ENCODE measurements at regions not wholly inside any gene's neighbourhood (a gene's known extent, or its start where the extent isn't known, plus 50 kb on each side); places are given as distances from the start of the nearest gene placed in this dataset.

- TF ChIP-seq CTCF (IDR thresholded peaks at IDR 0.05; ENCODE audit: low read depth, low read length) = no peak
- ChIA-PET POLR2A (no interaction called here), CTCF (interaction anchor here (1.1 kb wide), 1 partner anchor 25 kb away, joined by 4 read pairs; no protein-coding TSS in a partner anchor)
- Histone ChIP-seq H3K27me3 (ENCODE audit: control insufficient read depth, insufficient read depth, low read length) (no peaks in the 10 kb centered on the region), H3K9me3 (ENCODE audit: control insufficient read depth, insufficient read depth, low read length) (no peaks in the 10 kb centered on the region; the same call in 1 of the 2 replicates), H3K27ac (ENCODE audit: low read depth, low read length) (no peak overlapping the region), H3K4me3 (ENCODE audit: low read depth, low read length) (no peak overlapping the region)
- DNase-seq (ENCODE audit: low read depth, low spot score) = no peak
Measured at GRCh38 chr4:184957446-184958115, 60.7 kb upstream of the HELT start.

GRCh38 chr4:184958127-184958922 lies 60.0 kb upstream of the HELT start:
- H3K27ac ChIP-seq (ENCODE audit: low read depth, low read length) = no peak overlapping the region
- H3K27me3 ChIP-seq (ENCODE audit: control insufficient read depth, insufficient read depth, low read length) = no peaks in the 10 kb centered on the region
- no peak for TF ChIP-seq CTCF (IDR thresholded peaks at IDR 0.05; ENCODE audit: low read depth, low read length)
- CTCF ChIA-PET = interaction anchor here (1.1 kb wide), 1 partner anchor 24 kb away, joined by 4 read pairs; no protein-coding TSS in a partner anchor
- no peak for DNase-seq (ENCODE audit: low read depth, low spot score)
- POLR2A ChIA-PET = no interaction called here
- no peak overlapping the region for H3K4me3 ChIP-seq (ENCODE audit: low read depth, low read length)
- H3K9me3 ChIP-seq (ENCODE audit: control insufficient read depth, insufficient read depth, low read length) = no peaks in the 10 kb centered on the region; the same call in 1 of the 2 replicates

- no peaks in the 10 kb centered on the region for H3K27me3 ChIP-seq (ENCODE audit: control insufficient read depth, insufficient read depth, low read length)
- no peak for TF ChIP-seq CTCF (IDR thresholded peaks at IDR 0.05; ENCODE audit: low read depth, low read length)
- CTCF ChIA-PET = interaction anchor here (1.1 kb wide), 1 partner anchor 24 kb away, joined by 4 read pairs; no protein-coding TSS in a partner anchor
- POLR2A ChIA-PET = no interaction called here
- DNase-seq (ENCODE audit: low read depth, low spot score) = no peak
- no peak overlapping the region for H3K4me3 ChIP-seq (ENCODE audit: low read depth, low read length)
- peaks cover under 1% of the 10 kb centered on the region; the same call in 1 of the 2 replicates for H3K9me3 ChIP-seq (ENCODE audit: control insufficient read depth, insufficient read depth, low read length)
- H3K27ac ChIP-seq (ENCODE audit: low read depth, low read length) = no peak overlapping the region
Measured at GRCh38 chr4:184958923-184959210, 59.4 kb upstream of the HELT start.

- CTCF ChIA-PET = no interaction called here
- Histone ChIP-seq H3K27ac (ENCODE audit: low read depth, low read length) (no peak overlapping the region), H3K9me3 (ENCODE audit: control insufficient read depth, insufficient read depth, low read length) (peaks cover 4% of the 10 kb centered on the region; the same call in 1 of the 2 replicates), H3K27me3 (ENCODE audit: control insufficient read depth, insufficient read depth, low read length) (no peaks in the 10 kb centered on the region), H3K4me3 (ENCODE audit: low read depth, low read length) (no peak overlapping the region)
- POLR2A ChIA-PET = no interaction called here
- no peak for TF ChIP-seq CTCF (IDR thresholded peaks at IDR 0.05; ENCODE audit: low read depth, low read length)
- DNase-seq (ENCODE audit: low read depth, low spot score) = no peak
Measured at GRCh38 chr4:184959309-184959708, 59.0 kb upstream of the HELT start.

GRCh38 chr4:184959786-184960185 lies 58.5 kb upstream of the HELT start:
- POLR2A ChIA-PET = no interaction called here
- Histone ChIP-seq H3K27me3 (ENCODE audit: control insufficient read depth, insufficient read depth, low read length) (no peaks in the 10 kb centered on the region), H3K4me3 (ENCODE audit: low read depth, low read length) (no peak overlapping the region), H3K27ac (ENCODE audit: low read depth, low read length) (no peak overlapping the region), H3K9me3 (ENCODE audit: control insufficient read depth, insufficient read depth, low read length) (peaks cover 5% of the 10 kb centered on the region)
- no peak for TF ChIP-seq CTCF (IDR thresholded peaks at IDR 0.05; ENCODE audit: low read depth, low read length)
- DNase-seq (ENCODE audit: low read depth, low spot score) = no peak
- CTCF ChIA-PET = no interaction called here
